GM03348 (cell line): ENCODE measurements at regions not wholly inside any gene's neighbourhood (a gene's known extent, or its start where the extent isn't known, plus 50 kb on each side); places are given as distances from the start of the nearest gene placed in this dataset.
"Not testable (repeated sequence)": the region's sequence is repeated elsewhere in the genome, so short reads cannot be mapped to it uniquely, and the experiment has no call there.

Experiments used
- DNase-seq: peaks from one replicate; pipeline ENCODE4 v3.0.0; 2012; ENCODE audit warnings: low spot score

- DNase-seq: no peak
Observed at GRCh38 chr10:29210266-29210868, 78.5 kb upstream of the LYZL1 start.

DNA sequence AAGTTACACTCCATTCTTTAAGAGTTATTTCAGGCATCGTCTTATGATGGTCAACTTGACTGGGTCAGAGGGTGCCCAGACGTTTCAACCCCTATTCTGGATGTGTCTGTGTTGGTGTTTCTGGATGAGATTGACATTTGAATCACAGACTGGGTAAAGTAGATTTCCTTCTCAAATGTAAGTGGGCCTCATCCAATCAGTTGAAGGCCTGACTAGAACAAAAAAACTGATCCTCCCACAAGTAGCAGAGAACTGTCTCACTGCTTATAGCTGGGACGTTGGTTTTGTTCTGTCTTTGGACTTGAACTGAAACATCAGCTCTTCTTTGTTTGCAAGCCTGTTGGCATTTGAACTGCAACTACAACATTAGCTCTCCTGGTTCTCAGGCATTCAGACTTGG lies 76.3 kb upstream of the LYZL1 start:
- DNase-seq: no peak

- no peak for DNase-seq
Observed at GRCh38 chr10:29214551-29214950, 74.3 kb upstream of the LYZL1 start.

DNA sequence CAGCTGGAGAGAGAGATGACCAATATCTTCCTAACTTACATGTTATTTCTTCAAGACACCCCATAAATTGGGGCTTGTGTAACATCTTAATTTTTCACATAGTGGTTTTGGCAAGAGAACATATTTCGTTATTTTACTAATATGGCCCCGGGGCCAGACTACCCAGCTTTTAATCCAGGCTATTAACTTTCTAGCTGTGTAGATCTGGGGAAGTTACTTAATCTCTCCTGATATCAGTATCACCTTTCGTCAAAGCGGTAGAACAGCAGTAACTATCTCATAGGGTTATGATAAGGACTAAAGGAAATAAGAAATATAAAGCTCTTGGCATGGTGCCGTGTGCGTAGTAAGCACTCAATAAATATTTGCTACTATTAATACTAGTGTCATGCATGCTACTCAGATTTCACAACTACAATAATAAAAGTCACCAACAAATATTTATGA lies 71.6 kb upstream of the LYZL1 start:
- no peak for DNase-seq

DNA sequence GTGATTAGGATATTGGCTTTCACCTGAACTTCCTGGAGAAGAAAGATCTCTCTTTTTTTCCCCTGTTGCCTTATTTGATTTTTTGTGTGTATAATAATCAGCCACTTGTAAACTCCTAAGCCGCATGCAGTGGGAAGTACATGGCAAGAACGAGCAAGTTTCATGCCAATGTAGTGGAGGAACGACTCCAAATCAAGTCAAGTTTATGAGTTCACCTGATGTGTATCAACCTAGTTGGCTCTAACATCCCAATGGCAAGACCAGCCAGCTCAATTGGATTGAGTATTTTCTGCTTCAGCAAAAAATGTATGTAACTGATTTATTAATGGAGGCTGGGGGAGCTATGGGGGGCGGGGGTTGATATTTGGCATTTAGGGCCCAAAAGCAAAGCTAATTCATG lies 65.5 kb upstream of the LYZL1 start:
- DNase-seq: no peak

- no peak for DNase-seq
Observed at GRCh38 chr10:29224631-29225030, 64.2 kb upstream of the LYZL1 start.

GRCh38 chr10:29227201-29227600 lies 61.7 kb upstream of the LYZL1 start:
- DNase-seq: no peak

DNA sequence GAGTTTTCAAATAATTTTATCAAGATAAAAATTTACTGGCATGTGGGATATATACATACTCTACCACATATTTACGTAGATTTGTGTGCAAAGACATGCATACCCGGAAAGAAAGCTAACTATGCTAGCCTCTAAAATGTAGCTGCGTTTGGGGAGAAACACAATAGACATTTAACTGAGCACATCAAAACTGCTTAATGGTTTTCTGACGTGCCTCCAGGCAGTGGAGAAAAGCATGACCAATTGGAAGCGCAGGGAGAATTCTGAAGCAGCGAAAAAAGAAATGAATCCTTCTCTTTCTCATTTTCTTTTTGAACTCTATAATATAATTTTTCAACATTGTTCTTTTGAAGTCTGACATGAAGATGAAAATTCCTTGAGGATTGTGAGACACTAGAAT lies 60.3 kb upstream of the LYZL1 start:
- DNase-seq: no peak

GRCh38 chr10:29229258-29229705 lies 59.6 kb upstream of the LYZL1 start:
- no peak for DNase-seq

DNA sequence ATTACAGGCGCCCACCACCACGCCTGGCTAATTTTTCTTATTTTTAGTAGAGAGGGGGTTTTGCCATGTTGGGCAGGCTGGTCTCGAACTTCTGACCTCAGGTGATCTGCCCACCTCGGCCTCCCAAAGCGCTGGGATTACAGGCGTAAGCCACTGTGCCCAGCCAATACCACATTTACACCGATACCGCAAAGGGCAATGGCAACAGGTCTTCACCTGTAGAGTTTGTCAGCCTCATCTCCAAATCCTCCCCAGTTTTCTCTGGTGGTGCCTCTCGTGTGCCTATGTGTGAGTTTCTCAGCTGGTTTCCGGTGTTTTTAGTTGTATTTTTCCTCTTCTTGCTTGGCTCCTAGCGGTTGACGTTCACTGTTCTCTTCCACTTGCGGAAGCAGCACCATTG lies 52.0 kb upstream of the LYZL1 start:
- DNase-seq: not testable (repeated sequence)

DNA sequence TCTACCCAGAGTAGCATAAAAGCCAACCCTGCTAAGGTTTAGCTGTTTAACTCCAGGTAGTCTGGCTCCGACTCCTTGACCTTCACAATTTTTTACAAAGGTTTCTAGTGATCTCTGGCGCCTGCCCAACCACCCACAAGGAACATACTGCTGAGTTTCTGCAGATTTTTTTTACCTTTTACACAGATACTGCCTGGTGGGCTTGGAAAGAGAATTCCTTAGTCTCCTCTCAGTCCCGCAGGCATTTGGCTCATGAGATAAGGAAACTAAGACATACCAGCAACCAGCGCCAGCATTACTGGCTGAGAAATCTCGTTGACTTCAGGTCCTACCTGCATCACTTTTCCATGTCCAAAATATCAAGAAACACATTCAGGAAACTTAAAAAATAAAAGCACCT lies 51.1 kb upstream of the LYZL1 start:
- DNase-seq: no peak

DNA sequence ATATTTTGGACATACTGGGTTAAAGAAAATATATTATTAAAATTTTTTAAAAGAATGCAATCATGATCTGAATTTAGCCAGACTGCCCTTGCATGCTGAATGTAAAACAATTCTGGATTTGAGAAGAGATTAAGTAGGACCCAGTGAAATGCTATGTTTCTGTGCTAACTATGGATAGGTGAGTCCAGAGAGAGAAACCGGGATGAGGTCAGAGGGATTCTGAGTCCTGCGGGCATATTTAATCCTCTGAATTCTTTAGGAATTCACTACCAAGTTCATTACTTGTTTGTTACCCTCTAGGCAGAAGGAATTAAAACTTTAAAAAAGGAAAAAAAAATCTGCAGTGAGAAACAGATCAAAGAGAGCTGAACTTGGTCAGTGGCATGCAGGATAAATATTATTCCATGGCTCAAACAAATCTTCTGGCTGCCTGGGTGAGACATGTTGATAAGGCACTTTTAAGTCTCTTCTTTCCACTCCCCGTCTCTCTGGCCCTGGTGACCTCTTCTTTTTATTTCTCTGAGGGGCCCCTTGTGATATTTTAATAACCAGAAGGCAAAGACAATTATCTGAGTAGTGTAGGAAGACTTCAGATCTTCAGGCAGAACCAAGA lies 50.2 kb upstream of the LYZL1 start:
- no peak for DNase-seq
